Astrocyte (in vitro differentiated cells and primary cell): ENCODE measurements at regions not wholly inside any gene's neighbourhood (a gene's known extent, or its start where the extent isn't known, plus 50 kb on each side); places are given as distances from the start of the nearest gene placed in this dataset.

ENCODE experiments used
- DNase-seq: peaks from one replicate; pipeline ENCODE4 v3.0.0-alpha.2; 2010; ENCODE audit warnings: low read depth
- FAIRE-seq: peaks from 2 replicates; lab custom pipeline; 2011; peaks lifted over from hg19 to GRCh38; lab: Jason Lieb, UNC
- H2AFZ ChIP-seq: 2 replicates; pipeline ENCODE4 v1.6.0; 2012; ENCODE audit warnings: low read depth, low read length, inconsistent platforms
- H3K27ac ChIP-seq: 2 replicates; pipeline ENCODE4 v1.5.1; 2011; ENCODE audit warnings: low read depth, low read length, inconsistent platforms
- H3K27me3 ChIP-seq: 2 replicates; pipeline ENCODE4 v1.6.0; 2011; ENCODE audit warnings: low read length, inconsistent platforms; ENCODE audit not compliant: insufficient read depth
- H3K36me3 ChIP-seq: 2 replicates; pipeline ENCODE4 v1.5.1; 2011; ENCODE audit warnings: low read length, inconsistent platforms; ENCODE audit not compliant: insufficient read depth
- H3K4me1 ChIP-seq: 2 replicates; pipeline ENCODE4 v1.5.1; 2011; ENCODE audit warnings: low read length, inconsistent platforms; ENCODE audit not compliant: insufficient read depth
- H3K4me2 ChIP-seq: 2 replicates; pipeline ENCODE4 v1.6.0; 2012; ENCODE audit warnings: low read length, inconsistent platforms
- H3K4me3 ChIP-seq: 2 replicates; pipeline ENCODE4 v1.5.1; 2011; ENCODE audit warnings: low read depth, mild to moderate bottlenecking, low read length, inconsistent platforms; ENCODE audit not compliant: insufficient read depth
- H3K79me2 ChIP-seq: 2 replicates; pipeline ENCODE4 v1.6.0; 2012; ENCODE audit warnings: mild to moderate bottlenecking, low read length, inconsistent platforms; ENCODE audit not compliant: insufficient read depth
- H3K9ac ChIP-seq: 2 replicates; pipeline ENCODE4 v1.6.0; 2012; ENCODE audit warnings: mild to moderate bottlenecking, low read length, inconsistent platforms
- H3K9me3 ChIP-seq: 2 replicates; pipeline ENCODE4 v1.5.1; 2012; ENCODE audit warnings: low read depth, mild to moderate bottlenecking, low read length, inconsistent platforms; ENCODE audit not compliant: insufficient read depth
- H4K20me1 ChIP-seq: 2 replicates; pipeline ENCODE4 v1.6.0; 2012; ENCODE audit warnings: low read length, inconsistent platforms; ENCODE audit not compliant: insufficient read depth
- H3K27ac Mint-ChIP-seq: one replicate; pipeline ENCODE4 v1.8.0; 2021; ENCODE audit warnings: mild to moderate bottlenecking, mixed read lengths; ENCODE audit not compliant: unreplicated experiment
- H3K27me3 Mint-ChIP-seq: one replicate; pipeline ENCODE4 v1.8.0; 2021; ENCODE audit warnings: low read depth, mixed read lengths; ENCODE audit not compliant: unreplicated experiment
- H3K36me3 Mint-ChIP-seq: one replicate; pipeline ENCODE4 v1.8.0; 2021; ENCODE audit warnings: low read depth, mixed read lengths; ENCODE audit not compliant: unreplicated experiment
- H3K4me1 Mint-ChIP-seq: one replicate; pipeline ENCODE4 v1.8.0; 2021; ENCODE audit warnings: low read depth, mixed read lengths; ENCODE audit not compliant: unreplicated experiment
- H3K4me3 Mint-ChIP-seq: one replicate; pipeline ENCODE4 v1.8.0; 2021; ENCODE audit warnings: mild to moderate bottlenecking, moderate library complexity, mixed read lengths; ENCODE audit not compliant: unreplicated experiment
- H3K9me3 Mint-ChIP-seq: one replicate; pipeline ENCODE4 v1.8.0; 2021; ENCODE audit warnings: mild to moderate bottlenecking, mixed read lengths; ENCODE audit not compliant: unreplicated experiment
- CTCF ChIP-seq: IDR thresholded peaks from 2 replicates; pipeline ENCODE4 v1.5.1; 2011; ENCODE audit warnings: low read depth, mild to moderate bottlenecking, inconsistent platforms, low read length, moderate library complexity; ENCODE audit not compliant: insufficient read depth
- EZH2 ChIP-seq: IDR thresholded peaks from 2 replicates; pipeline ENCODE4 v1.6.1; 2012; ENCODE audit warnings: mild to moderate bottlenecking, low read length, inconsistent platforms; ENCODE audit not compliant: insufficient read depth

- Histone ChIP-seq H3K4me3 (no peak overlapping the region), H3K9me3 (no peaks in the 10 kb centered on the region), H3K27me3 (no peaks in the 10 kb centered on the region), H3K4me1 (no peaks in the 10 kb centered on the region), H4K20me1 (no peaks in the 10 kb centered on the region), H2AFZ (no peak overlapping the region), H3K9ac (no peak overlapping the region), H3K27ac (no peak overlapping the region), H3K36me3 (no peaks in the 10 kb centered on the region), H3K79me2 (no peaks in the 10 kb centered on the region), H3K4me2 (no peak overlapping the region)
- Mint-ChIP-seq H3K4me3 (no peak overlapping the region), H3K27ac (no peak overlapping the region), H3K4me1 (no peaks in the 10 kb centered on the region), H3K9me3 (no peaks in the 10 kb centered on the region), H3K36me3 (no peaks in the 10 kb centered on the region), H3K27me3 (no peaks in the 10 kb centered on the region)
- DNase-seq (no peak), FAIRE-seq (no peak)
- TF ChIP-seq EZH2 (no peak), CTCF (no peak)
Measured at GRCh38 chr2:210833403-210833802, 277.0 kb downstream of the CPS1 start.

- no peaks in the 10 kb centered on the region for H3K36me3 ChIP-seq
- DNase-seq (no peak), FAIRE-seq (no peak)
- Mint-ChIP-seq H3K36me3 (no peaks in the 10 kb centered on the region), H3K4me1 (no peaks in the 10 kb centered on the region), H3K9me3 (no peaks in the 10 kb centered on the region), H3K27ac (no peak overlapping the region), H3K4me3 (no peak overlapping the region), H3K27me3 (no peaks in the 10 kb centered on the region)
- H3K27ac ChIP-seq = no peak overlapping the region
- no peaks in the 10 kb centered on the region for H3K4me1 ChIP-seq
- no peaks in the 10 kb centered on the region for H3K9me3 ChIP-seq
- H4K20me1 ChIP-seq = no peaks in the 10 kb centered on the region
- no peaks in the 10 kb centered on the region for H3K79me2 ChIP-seq
- no peak overlapping the region for H3K4me3 ChIP-seq
- H2AFZ ChIP-seq = no peak overlapping the region
- H3K9ac ChIP-seq = no peak overlapping the region
- TF ChIP-seq EZH2 (no peak), CTCF (no peak)
- H3K27me3 ChIP-seq = no peaks in the 10 kb centered on the region
- no peak overlapping the region for H3K4me2 ChIP-seq
Measured at GRCh38 chr2:210839034-210839433, 282.6 kb downstream of the CPS1 start.

- no peak overlapping the region for H3K4me3 Mint-ChIP-seq
- no peak for FAIRE-seq
- no peak for DNase-seq
- no peaks in the 10 kb centered on the region for H3K9me3 ChIP-seq
- no peaks in the 10 kb centered on the region for H3K27me3 ChIP-seq
- no peaks in the 10 kb centered on the region for H4K20me1 ChIP-seq
- no peaks in the 10 kb centered on the region for H3K36me3 Mint-ChIP-seq
- no peak overlapping the region for H3K4me3 ChIP-seq
- H3K27me3 Mint-ChIP-seq = no peaks in the 10 kb centered on the region
- no peak overlapping the region for H3K27ac Mint-ChIP-seq
- TF ChIP-seq CTCF = no peak
- no peak for TF ChIP-seq EZH2
- no peaks in the 10 kb centered on the region for H3K79me2 ChIP-seq
- no peaks in the 10 kb centered on the region for H3K4me1 Mint-ChIP-seq
- no peak overlapping the region for H2AFZ ChIP-seq
- no peak overlapping the region for H3K9ac ChIP-seq
- H3K36me3 ChIP-seq = no peaks in the 10 kb centered on the region
- H3K4me2 ChIP-seq = no peak overlapping the region
- no peaks in the 10 kb centered on the region for H3K9me3 Mint-ChIP-seq
- no peaks in the 10 kb centered on the region for H3K4me1 ChIP-seq
- no peak overlapping the region for H3K27ac ChIP-seq
Measured at GRCh38 chr2:210839450-210839849, 283.1 kb downstream of the CPS1 start.
